Activated CD4-positive, alpha-beta T cell treated with anti-CD3 and anti-CD28 coated beads for 36 hours (primary cell): ENCODE measurements at regions not wholly inside any gene's neighbourhood (a gene's known extent, or its start where the extent isn't known, plus 50 kb on each side); places are given as distances from the start of the nearest gene placed in this dataset.
"Not testable (repeated sequence)": the region's sequence is repeated elsewhere in the genome, so short reads cannot be mapped to it uniquely, and the experiment has no call there.

Experiments used
- ATAC-seq: fragments of 200-7000 bp; cut with Tn5 transposase; one replicate; pipeline ENCODE4 v1.10.0; 2021; ENCODE audit warnings: mild to moderate bottlenecking, moderate library complexity
- CTCF ChIA-PET: fragments of 350-600 bp; sonication (Branson Sonifier 250); formaldehyde crosslinking; loops from one replicate; lab custom pipeline; 2021; ENCODE audit warnings: antibody characterized with exemption; lab: Charles Lee
- POLR2A ChIA-PET: fragments of 350-600 bp; sonication (Branson Sonifier 250); formaldehyde crosslinking; loops from one replicate; lab custom pipeline; 2021; ENCODE audit warnings: antibody characterized with exemption, inconsistent platforms; lab: Charles Lee
- DNase-seq: peaks from one replicate; pipeline ENCODE4 v3.0.0-alpha.2; 2020
- H3K27ac Mint-ChIP-seq: one replicate; pipeline ENCODE4 v1.8.0; 2021; ENCODE audit warnings: mixed read lengths
- H3K27me3 Mint-ChIP-seq: one replicate; pipeline ENCODE4 v1.8.0; 2021; ENCODE audit warnings: mixed read lengths
- H3K36me3 Mint-ChIP-seq: one replicate; pipeline ENCODE4 v1.8.0; 2021; ENCODE audit warnings: low read depth, mixed read lengths
- H3K4me1 Mint-ChIP-seq: one replicate; pipeline ENCODE4 v1.8.0; 2021; ENCODE audit warnings: mixed read lengths
- H3K4me3 Mint-ChIP-seq: one replicate; pipeline ENCODE4 v1.8.0; 2021; ENCODE audit warnings: mild to moderate bottlenecking, moderate library complexity, mixed read lengths
- H3K9me3 Mint-ChIP-seq: one replicate; pipeline ENCODE4 v1.8.0; 2021; ENCODE audit warnings: low read depth, mixed read lengths
- intact Hi-C, 2 experiments: fragments of 100-400 bp; cut with DNase I in 1 of 2; cut with micrococcal nuclease in 1 of 2; formaldehyde crosslinking; loops; one replicate each; pipeline versions ENCODE4 v1.14.2 to v1.15.1; 2022 to 2024; cut with DNase I, micrococcal nuclease

DNA sequence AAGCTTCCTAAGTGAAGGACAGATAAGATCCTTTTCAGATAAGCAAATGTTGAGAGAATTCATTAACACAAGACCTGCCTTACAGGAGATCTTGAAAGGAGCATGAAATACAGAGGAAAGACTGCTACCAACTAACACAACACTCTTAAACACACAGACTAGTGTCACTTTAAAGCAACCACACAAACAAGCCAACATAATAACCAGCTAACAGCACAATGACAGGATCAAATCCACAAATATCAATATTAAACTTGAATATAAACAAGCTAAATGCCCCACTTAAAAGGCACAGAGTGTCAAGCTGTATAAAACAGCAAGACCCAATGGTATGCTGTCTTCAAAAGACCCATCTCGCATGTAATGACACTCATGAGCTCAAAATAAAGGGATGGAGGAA, 70.8 kb upstream of the HMGXB4 start:
- DNase-seq (no peak), ATAC-seq (no peak)
- no peak overlapping the region for H3K4me3 Mint-ChIP-seq
- ChIA-PET POLR2A (no interaction called here), CTCF (interaction anchor here (0.6 kb wide), 1 partner anchor 172 kb away, joined by 3 read pairs; no protein-coding TSS in a partner anchor)
- intact Hi-C loops, result no loop called here
- no peak overlapping the region for H3K27ac Mint-ChIP-seq
- H3K27me3 Mint-ChIP-seq, result peaks cover 4% of the 10 kb centered on the region
- peaks cover 6% of the 10 kb centered on the region for H3K9me3 Mint-ChIP-seq
- H3K36me3 Mint-ChIP-seq, result no peaks in the 10 kb centered on the region
- no peaks in the 10 kb centered on the region for H3K4me1 Mint-ChIP-seq

DNA sequence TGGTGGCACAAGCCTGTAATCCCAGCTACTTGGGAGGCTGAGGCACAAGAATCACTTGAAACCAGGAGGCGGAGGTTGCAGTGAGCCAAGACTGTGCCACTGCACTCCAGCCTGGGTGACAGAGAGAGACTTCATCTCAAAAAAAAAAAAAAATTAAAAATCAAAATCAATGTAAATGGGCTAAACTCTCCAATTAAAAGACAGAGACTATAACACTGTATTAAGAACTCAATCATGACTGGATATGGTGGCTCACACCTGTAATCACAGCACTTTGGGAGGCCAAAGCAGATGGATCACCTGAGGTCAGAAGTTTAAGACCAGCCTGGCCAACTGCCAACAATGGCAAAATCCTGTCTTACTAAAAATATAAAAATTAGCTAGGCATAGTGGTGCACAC, 68.4 kb upstream of the HMGXB4 start:
- H3K4me1 Mint-ChIP-seq, H3K27ac Mint-ChIP-seq, POLR2A ChIA-PET, intact Hi-C loops, CTCF ChIA-PET, H3K9me3 Mint-ChIP-seq, ATAC-seq, H3K27me3 Mint-ChIP-seq, H3K4me3 Mint-ChIP-seq, H3K36me3 Mint-ChIP-seq, DNase-seq: not testable (repeated sequence)

DNA sequence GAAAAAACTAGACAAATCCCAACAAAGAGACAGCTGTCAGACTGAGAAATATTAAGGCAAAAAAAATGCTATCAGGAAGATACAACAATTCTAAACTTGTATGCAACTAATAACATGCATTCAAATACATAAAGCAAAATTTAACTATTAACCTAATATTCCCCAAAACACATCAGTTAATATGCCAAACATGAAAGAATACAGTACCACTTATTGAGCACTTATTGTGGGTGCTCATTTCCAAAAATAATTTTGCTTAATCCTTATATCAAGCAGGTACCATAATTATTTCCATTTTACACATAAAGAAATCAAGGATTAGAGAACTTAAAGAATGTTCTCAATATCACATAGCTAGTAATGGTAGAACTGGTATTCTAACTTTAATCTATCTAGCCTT, 67.7 kb upstream of the HMGXB4 start:
- Mint-ChIP-seq H3K4me1 (no peaks in the 10 kb centered on the region), H3K27ac (no peak overlapping the region), H3K27me3 (no peaks in the 10 kb centered on the region), H3K36me3 (no peaks in the 10 kb centered on the region), H3K4me3 (no peak overlapping the region), H3K9me3 (peaks cover 6% of the 10 kb centered on the region)
- ChIA-PET POLR2A (no interaction called here), CTCF (no interaction called here)
- ATAC-seq (no peak), DNase-seq (no peak)
- intact Hi-C loops, result no loop called here

GRCh38 chr22:35191412-35191811, 65.9 kb upstream of the HMGXB4 start:
- intact Hi-C loops, result no loop called here
- H3K9me3 Mint-ChIP-seq, result peaks cover 6% of the 10 kb centered on the region
- no peak overlapping the region for H3K4me3 Mint-ChIP-seq
- POLR2A ChIA-PET, result no interaction called here
- CTCF ChIA-PET, result no interaction called here
- no peak for ATAC-seq
- no peaks in the 10 kb centered on the region for H3K4me1 Mint-ChIP-seq
- H3K36me3 Mint-ChIP-seq, result no peaks in the 10 kb centered on the region
- no peaks in the 10 kb centered on the region for H3K27me3 Mint-ChIP-seq
- no peak for DNase-seq
- no peak overlapping the region for H3K27ac Mint-ChIP-seq

GRCh38 chr22:35192129-35192918, 65.0 kb upstream of the HMGXB4 start:
- Mint-ChIP-seq H3K27me3 (no peaks in the 10 kb centered on the region), H3K4me1 (no peaks in the 10 kb centered on the region), H3K4me3 (no peak overlapping the region), H3K36me3 (no peaks in the 10 kb centered on the region), H3K27ac (no peak overlapping the region), H3K9me3 (peaks cover 6% of the 10 kb centered on the region)
- no peak for DNase-seq
- POLR2A ChIA-PET, result no interaction called here
- intact Hi-C loops, result no loop called here
- CTCF ChIA-PET, result no interaction called here
- ATAC-seq, result no peak

GRCh38 chr22:35195226-35195625, 62.1 kb upstream of the HMGXB4 start:
- POLR2A ChIA-PET, result no interaction called here

GRCh38 chr22:35195821-35196220, 61.5 kb upstream of the HMGXB4 start:
- Mint-ChIP-seq H3K36me3 (no peaks in the 10 kb centered on the region), H3K9me3 (no peaks in the 10 kb centered on the region), H3K4me3 (no peak overlapping the region), H3K4me1 (no peaks in the 10 kb centered on the region), H3K27me3 (peaks cover 7% of the 10 kb centered on the region), H3K27ac (no peak overlapping the region)
- no peak for DNase-seq
- POLR2A ChIA-PET, result interaction anchor here (0.7 kb wide), 1 partner anchor 502 kb away, joined by 3 read pairs; no protein-coding TSS in a partner anchor
- intact Hi-C loops, result no loop called here
- no peak for ATAC-seq
- CTCF ChIA-PET, result interaction anchor here (0.5 kb wide), 1 partner anchor 134 kb away, joined by 3 read pairs; no protein-coding TSS in a partner anchor

More at GRCh38 chr22:35195226-35195625, 62.1 kb upstream of the HMGXB4 start:
- Mint-ChIP-seq H3K4me3 (no peak overlapping the region), H3K27me3 (peaks cover 6% of the 10 kb centered on the region), H3K27ac (no peak overlapping the region), H3K4me1 (no peaks in the 10 kb centered on the region), H3K9me3 (peaks cover 2% of the 10 kb centered on the region), H3K36me3 (no peaks in the 10 kb centered on the region)
- CTCF ChIA-PET, result interaction anchor here (0.6 kb wide), 1 partner anchor 1997 kb away, joined by 3 read pairs; no protein-coding TSS in a partner anchor
- ATAC-seq (no peak), DNase-seq (no peak)
- intact Hi-C loops, result no loop called here

DNA sequence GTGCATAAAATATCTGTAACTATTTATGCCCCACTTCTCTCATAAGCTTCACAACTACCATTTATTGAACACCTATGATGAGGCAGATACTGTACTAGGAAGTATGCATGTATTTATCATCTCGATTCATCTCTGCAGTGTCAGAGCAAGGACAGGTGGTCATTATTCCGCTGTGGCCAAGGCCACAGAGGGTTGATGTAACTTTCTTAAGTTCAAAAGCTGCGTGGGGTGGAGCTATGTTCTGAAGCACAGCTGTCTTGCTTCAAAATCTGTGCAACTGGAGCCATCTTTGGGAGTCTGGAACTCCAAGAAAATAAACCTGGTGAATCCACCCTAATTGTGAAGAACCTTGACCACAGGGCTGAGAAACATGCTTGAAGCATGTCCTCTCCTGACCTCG, 60.2 kb upstream of the HMGXB4 start:
- no peak overlapping the region for H3K4me3 Mint-ChIP-seq
- H3K9me3 Mint-ChIP-seq, result no peaks in the 10 kb centered on the region
- ATAC-seq (no peak), DNase-seq (no peak)
- ChIA-PET CTCF (no interaction called here), POLR2A (no interaction called here)
- intact Hi-C loops, result no loop called here
- H3K36me3 Mint-ChIP-seq, result no peaks in the 10 kb centered on the region
- peaks cover 8% of the 10 kb centered on the region for H3K27me3 Mint-ChIP-seq
- no peak overlapping the region for H3K27ac Mint-ChIP-seq
- H3K4me1 Mint-ChIP-seq, result no peaks in the 10 kb centered on the region

- Mint-ChIP-seq H3K36me3 (no peaks in the 10 kb centered on the region), H3K27me3 (peaks cover 8% of the 10 kb centered on the region), H3K4me3 (no peak overlapping the region), H3K4me1 (no peaks in the 10 kb centered on the region), H3K9me3 (no peaks in the 10 kb centered on the region), H3K27ac (no peak overlapping the region)
- intact Hi-C loops, result no loop called here
- ATAC-seq, result no peak
- no peak for DNase-seq
- ChIA-PET CTCF (no interaction called here), POLR2A (no interaction called here)
Measured at GRCh38 chr22:35197886-35198285, 59.4 kb upstream of the HMGXB4 start.

- CTCF ChIA-PET, result interaction anchor here (0.8 kb wide), 1 partner anchor 33 kb away, joined by 4 read pairs; no protein-coding TSS in a partner anchor
Measured at GRCh38 chr22:35198738-35199137, 58.6 kb upstream of the HMGXB4 start.

DNA sequence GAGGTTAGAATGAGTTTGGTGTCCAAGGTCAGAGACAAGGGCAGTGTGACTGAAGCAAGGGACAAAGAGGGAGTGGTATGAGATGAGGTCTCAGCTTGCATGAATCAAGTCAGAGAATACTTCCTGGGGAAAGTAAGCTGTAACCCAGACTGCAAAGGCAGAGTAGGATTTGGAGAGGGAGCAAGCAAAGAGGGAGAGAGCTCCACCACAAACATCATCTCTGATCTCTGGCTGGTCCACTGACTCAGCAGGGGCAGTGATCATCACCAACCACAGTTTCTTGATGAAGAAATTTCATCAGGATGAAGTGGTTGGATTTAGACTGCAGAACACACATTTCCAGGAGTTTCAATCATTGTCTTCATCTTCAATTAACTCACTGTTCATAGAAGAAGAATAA, 54.9 kb upstream of the HMGXB4 start:
- no peak for ATAC-seq
- H3K27ac Mint-ChIP-seq, result no peak overlapping the region

More at GRCh38 chr22:35198738-35199137, 58.6 kb upstream of the HMGXB4 start:
- no peak overlapping the region for H3K4me3 Mint-ChIP-seq
- H3K27me3 Mint-ChIP-seq, result peaks cover 8% of the 10 kb centered on the region
- no peak overlapping the region for H3K27ac Mint-ChIP-seq
- ATAC-seq (no peak), DNase-seq (no peak)
- no peaks in the 10 kb centered on the region for H3K9me3 Mint-ChIP-seq
- H3K4me1 Mint-ChIP-seq, result no peaks in the 10 kb centered on the region
- H3K36me3 Mint-ChIP-seq, result no peaks in the 10 kb centered on the region
- POLR2A ChIA-PET, result no interaction called here
- intact Hi-C loops, result no loop called here

GRCh38 chr22:35203583-35203982, 53.7 kb upstream of the HMGXB4 start:
- Mint-ChIP-seq H3K27ac (no peak overlapping the region), H3K36me3 (no peaks in the 10 kb centered on the region), H3K4me3 (no peak overlapping the region), H3K27me3 (peaks cover 6% of the 10 kb centered on the region), H3K9me3 (no peaks in the 10 kb centered on the region), H3K4me1 (no peaks in the 10 kb centered on the region)
- ChIA-PET POLR2A (no interaction called here), CTCF (interaction anchor here (1.0 to 1.1 kb wide), 2 partner anchors 28 to 53 kb away, joined by 3 read pairs; no protein-coding TSS in a partner anchor)
- ATAC-seq (no peak), DNase-seq (no peak)
- intact Hi-C loops, result no loop called here

More for the DNA sequence above, 54.9 kb upstream of the HMGXB4 start:
- POLR2A ChIA-PET, result no interaction called here
- no peak for DNase-seq
- intact Hi-C loops, result no loop called here
- Mint-ChIP-seq H3K4me1 (no peaks in the 10 kb centered on the region), H3K36me3 (no peaks in the 10 kb centered on the region), H3K27me3 (peaks cover 8% of the 10 kb centered on the region), H3K4me3 (no peak overlapping the region), H3K9me3 (no peaks in the 10 kb centered on the region)
- CTCF ChIA-PET, result no interaction called here
